WERI-Rb-1 (cell line): ENCODE measurements at regions not wholly inside any gene's neighbourhood (a gene's known extent, or its start where the extent isn't known, plus 50 kb on each side); places are given as distances from the start of the nearest gene placed in this dataset.

Experiments used
- DNase-seq: peaks from one replicate; pipeline ENCODE4 v3.0.0-alpha.2; 2020
- H3K27ac ChIP-seq: fragments of 250-450 bp; sonication (Bioruptor Pico); 2 replicates; pipeline ENCODE4 v1.5.1; 2020; ENCODE audit warnings: mild to moderate bottlenecking, moderate library complexity
- H3K27me3 ChIP-seq: fragments of 250-450 bp; sonication (Bioruptor Pico); 2 replicates; pipeline ENCODE4 v1.5.1; 2021; ENCODE audit warnings: mild to moderate bottlenecking, low read depth, moderate library complexity; ENCODE audit not compliant: insufficient read depth, severe bottlenecking
- H3K36me3 ChIP-seq: fragments of 250-450 bp; sonication (Bioruptor Pico); 2 replicates; pipeline ENCODE4 v1.5.1; 2020; ENCODE audit warnings: mild to moderate bottlenecking, moderate library complexity
- H3K4me3 ChIP-seq: 2 replicates; pipeline ENCODE4 v1.5.1; 2011; ENCODE audit warnings: low read depth, mild to moderate bottlenecking, control low read depth, low read length
- H3K9me3 ChIP-seq: fragments of 250-450 bp; sonication (Bioruptor Pico); 2 replicates; pipeline ENCODE4 v1.5.1; 2021; ENCODE audit warnings: mild to moderate bottlenecking, moderate library complexity; ENCODE audit not compliant: severe bottlenecking
- TF ChIP-seq, protein P1 (sequence below): IDR thresholded peaks from 2 replicates; pipeline ENCODE4 v1.5.1; 2011; ENCODE audit warnings: low read depth, mild to moderate bottlenecking, control low read depth, inconsistent platforms, low read length

DNA sequence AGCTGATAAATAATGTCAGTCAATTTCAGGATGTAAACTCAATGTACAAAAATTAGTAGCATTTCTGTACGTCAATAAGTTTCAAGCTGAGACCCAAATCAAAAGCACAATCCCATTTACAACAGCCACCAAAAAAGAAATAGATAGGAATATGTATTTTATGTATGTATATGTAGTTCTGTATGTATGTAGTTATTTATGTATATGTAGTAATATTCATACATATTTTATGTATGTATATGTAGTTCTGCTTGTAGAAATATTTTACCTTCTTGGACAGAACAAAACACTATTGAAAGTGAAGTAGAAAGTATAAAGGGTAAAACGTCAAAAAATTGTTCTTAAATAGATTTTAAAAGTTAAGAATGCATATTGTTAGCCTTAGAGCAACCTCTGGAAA lies 591.0 kb upstream of the SETBP1 start:
- Histone ChIP-seq H3K36me3 (no peaks in the 10 kb centered on the region), H3K4me3 (no peak overlapping the region), H3K27me3 (peaks cover 20% of the 10 kb centered on the region), H3K9me3 (no peaks in the 10 kb centered on the region), H3K27ac (no peak overlapping the region)
- TF ChIP-seq, protein P1, sequence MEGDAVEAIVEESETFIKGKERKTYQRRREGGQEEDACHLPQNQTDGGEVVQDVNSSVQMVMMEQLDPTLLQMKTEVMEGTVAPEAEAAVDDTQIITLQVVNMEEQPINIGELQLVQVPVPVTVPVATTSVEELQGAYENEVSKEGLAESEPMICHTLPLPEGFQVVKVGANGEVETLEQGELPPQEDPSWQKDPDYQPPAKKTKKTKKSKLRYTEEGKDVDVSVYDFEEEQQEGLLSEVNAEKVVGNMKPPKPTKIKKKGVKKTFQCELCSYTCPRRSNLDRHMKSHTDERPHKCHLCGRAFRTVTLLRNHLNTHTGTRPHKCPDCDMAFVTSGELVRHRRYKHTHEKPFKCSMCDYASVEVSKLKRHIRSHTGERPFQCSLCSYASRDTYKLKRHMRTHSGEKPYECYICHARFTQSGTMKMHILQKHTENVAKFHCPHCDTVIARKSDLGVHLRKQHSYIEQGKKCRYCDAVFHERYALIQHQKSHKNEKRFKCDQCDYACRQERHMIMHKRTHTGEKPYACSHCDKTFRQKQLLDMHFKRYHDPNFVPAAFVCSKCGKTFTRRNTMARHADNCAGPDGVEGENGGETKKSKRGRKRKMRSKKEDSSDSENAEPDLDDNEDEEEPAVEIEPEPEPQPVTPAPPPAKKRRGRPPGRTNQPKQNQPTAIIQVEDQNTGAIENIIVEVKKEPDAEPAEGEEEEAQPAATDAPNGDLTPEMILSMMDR = no peak
- DNase-seq = no peak

DNA sequence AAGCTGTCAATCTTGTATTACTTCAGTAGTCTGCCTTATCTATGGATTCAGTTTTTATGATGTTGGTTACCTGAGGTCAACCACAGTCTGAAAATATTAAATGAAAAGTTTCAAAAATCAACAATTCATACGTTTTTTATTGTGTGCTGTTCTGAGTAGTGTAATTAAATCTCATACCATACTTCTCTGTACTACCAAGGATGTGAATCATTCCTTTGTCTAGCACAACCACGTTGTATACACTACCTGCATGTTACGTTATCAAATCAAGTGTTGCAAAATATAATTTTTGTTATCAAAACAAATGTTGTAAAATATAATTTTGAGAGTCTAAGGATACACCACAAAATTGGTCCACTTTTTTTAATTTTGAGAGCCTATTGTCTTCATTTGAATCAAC lies 590.2 kb upstream of the SETBP1 start:
- Histone ChIP-seq H3K36me3 (no peaks in the 10 kb centered on the region), H3K4me3 (no peak overlapping the region), H3K27ac (no peak overlapping the region), H3K9me3 (no peaks in the 10 kb centered on the region), H3K27me3 (peaks cover 25% of the 10 kb centered on the region)
- TF ChIP-seq, protein P1 = no peak
- DNase-seq = no peak

GRCh38 chr18:44093253-44093652 lies 587.4 kb upstream of the SETBP1 start:
- Histone ChIP-seq H3K4me3 (no peak overlapping the region), H3K9me3 (no peaks in the 10 kb centered on the region), H3K36me3 (no peaks in the 10 kb centered on the region), H3K27ac (no peak overlapping the region), H3K27me3 (peaks cover 37% of the 10 kb centered on the region)
- TF ChIP-seq, protein P1 = no peak
- DNase-seq = no peak

DNA sequence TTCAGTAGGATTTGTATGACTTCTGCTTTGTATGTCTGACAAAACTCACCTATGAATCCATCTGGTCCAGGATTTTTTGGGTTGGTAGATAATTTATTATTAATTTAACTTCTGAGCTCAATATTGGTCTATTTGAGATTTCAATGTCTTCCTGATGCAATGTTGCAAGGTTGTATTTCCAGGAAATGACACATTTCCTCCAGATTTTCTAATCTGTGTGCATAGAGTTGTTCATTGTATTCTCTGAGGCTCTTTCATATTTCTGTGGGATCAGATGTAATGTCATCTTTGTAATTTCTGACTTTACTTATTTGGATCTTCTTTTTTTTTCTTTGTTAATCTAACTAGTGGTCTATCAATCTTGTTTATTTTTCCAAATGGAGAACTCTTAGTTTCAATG lies 584.7 kb upstream of the SETBP1 start:
- no peak overlapping the region for H3K4me3 ChIP-seq
- no peak for DNase-seq
- no peaks in the 10 kb centered on the region for H3K9me3 ChIP-seq
- H3K27ac ChIP-seq = no peak overlapping the region
- H3K36me3 ChIP-seq = no peaks in the 10 kb centered on the region
- H3K27me3 ChIP-seq = peaks cover 33% of the 10 kb centered on the region
- TF ChIP-seq, protein P1 = no peak

GRCh38 chr18:44098551-44099098 lies 582.1 kb upstream of the SETBP1 start:
- Histone ChIP-seq H3K4me3 (no peak overlapping the region), H3K36me3 (no peaks in the 10 kb centered on the region), H3K27ac (no peak overlapping the region), H3K27me3 (peaks cover 48% of the 10 kb centered on the region), H3K9me3 (no peaks in the 10 kb centered on the region)
- DNase-seq = peak; percentile 10
- TF ChIP-seq, protein P1 = peak; percentile 27

DNA sequence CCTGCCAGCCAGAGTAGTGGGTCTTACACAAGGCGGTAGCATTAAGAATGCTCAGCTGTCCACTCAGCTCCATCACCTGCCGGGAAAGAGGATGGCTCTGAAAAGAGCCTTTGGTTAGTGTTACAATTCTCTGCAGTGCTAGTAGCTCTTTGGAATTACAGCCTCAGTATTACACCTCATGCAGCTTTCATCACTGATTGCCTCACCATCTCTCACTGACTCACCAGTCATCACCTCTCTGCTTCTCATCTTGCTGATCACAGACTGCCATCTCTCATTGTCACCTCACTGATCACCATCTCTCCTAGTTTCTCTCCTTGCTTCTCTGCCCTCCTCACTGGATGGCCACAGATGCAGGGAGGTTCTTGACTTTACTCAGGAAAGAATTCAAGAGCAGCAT lies 573.5 kb upstream of the SETBP1 start:
- Histone ChIP-seq H3K9me3 (no peaks in the 10 kb centered on the region), H3K27ac (no peak overlapping the region), H3K36me3 (no peaks in the 10 kb centered on the region), H3K4me3 (no peak overlapping the region), H3K27me3 (peaks cover 26% of the 10 kb centered on the region)
- no peak for DNase-seq
- TF ChIP-seq, protein P1 = no peak
